GM12878 (cell line): ENCODE measurements at regions not wholly inside any gene's neighbourhood (a gene's known extent, or its start where the extent isn't known, plus 50 kb on each side); places are given as distances from the start of the nearest gene placed in this dataset.

Experiments
- ATAC-seq: fragments of 200-7000 bp; cut with Tn5 transposase; 3 replicates; pipeline ENCODE4 v1.9.1; 2020; ENCODE audit warnings: mild to moderate bottlenecking, moderate library complexity
- BruUV-seq: library from RNA; stranded (reverse); fragments of 400-500 nt; replicated peaks from 2 replicates; lab custom pipeline; 2021; lab: Mats Ljungman, UMichigan
- CTCF ChIA-PET: fragments of 300-600 bp; sonication (Branson Sonifier 250); formaldehyde crosslinking; extraction: SDS; loops from one replicate; lab custom pipeline; 2021; ENCODE audit warnings: inconsistent platforms; lab: Yijun Ruan, JAX
- POLR2A ChIA-PET: fragments of 350-600 bp; formaldehyde crosslinking; extraction: SDS; loops from one replicate; lab custom pipeline; 2021; ENCODE audit warnings: inconsistent platforms; lab: Charles Lee
- RAD21 ChIA-PET: fragments of 300-600 bp; sonication (Branson Sonifier 250); formaldehyde crosslinking; loops from one replicate; lab custom pipeline; 2023; ENCODE audit warnings: antibody characterized with exemption; ENCODE audit not compliant: unreplicated experiment; lab: Charles Lee
- SMC1A ChIA-PET: fragments of 300-600 bp; sonication (Branson Sonifier 250); formaldehyde crosslinking; loops from one replicate; lab custom pipeline; 2023; ENCODE audit not compliant: unreplicated experiment, uncharacterized antibody; lab: Charles Lee
- DNase-seq: peaks from one replicate; pipeline ENCODE4 v3.0.0-alpha.2; 2011; ENCODE audit warnings: low read depth, low spot score
- FAIRE-seq: peaks from 3 replicates; lab custom pipeline; 2011; peaks lifted over from hg19 to GRCh38; lab: Jason Lieb, UNC
- H2AFZ ChIP-seq: 2 replicates; pipeline ENCODE4 v1.6.0; 2011; ENCODE audit warnings: low read depth, low read length, control low read depth; ENCODE audit not compliant: control insufficient read depth
- H3K27ac ChIP-seq: 2 replicates; pipeline ENCODE4 v1.5.1; 2011; ENCODE audit warnings: control low read depth; ENCODE audit not compliant: control insufficient read depth, insufficient read depth
- H3K27me3 ChIP-seq, 2 experiments: replicated peaks in 1 of 2; 2 replicates each; pipeline versions ENCODE4 v1.6.0 to v1.6.1; 2011; ENCODE audit warnings: low read length in 1 of 2; ENCODE audit not compliant: control insufficient read depth in 2 of 2, insufficient read depth in 2 of 2
- H3K36me3 ChIP-seq, 2 experiments: 2 replicates each; pipeline ENCODE4 v1.5.1; 2011; ENCODE audit warnings: low read length in 1 of 2; ENCODE audit not compliant: control insufficient read depth in 2 of 2, insufficient read depth in 2 of 2
- H3K4me1 ChIP-seq: 2 replicates; pipeline ENCODE4 v1.6.1; 2011; ENCODE audit warnings: mild to moderate bottlenecking, low read length, moderate library complexity, mixed read lengths; ENCODE audit not compliant: control insufficient read depth, insufficient read depth
- H3K4me2 ChIP-seq: 2 replicates; pipeline ENCODE4 v1.6.0; 2011; ENCODE audit warnings: control low read depth; ENCODE audit not compliant: control insufficient read depth, insufficient read depth
- H3K4me3 ChIP-seq: fragments of 200-600 bp; sonication (generic); 2 replicates; pipeline ENCODE4 v1.5.1; 2016
- H3K79me2 ChIP-seq: 2 replicates; pipeline ENCODE4 v1.6.0; 2011; ENCODE audit warnings: low read length; ENCODE audit not compliant: control insufficient read depth, insufficient read depth
- H3K9ac ChIP-seq: 2 replicates; pipeline ENCODE4 v1.8.0; 2011; ENCODE audit warnings: low read length, control low read depth, mixed read lengths; ENCODE audit not compliant: control insufficient read depth, insufficient read depth
- H3K9me3 ChIP-seq: replicated peaks from 3 replicates; pipeline ENCODE4 v1.5.1; 2011; ENCODE audit warnings: mild to moderate bottlenecking, low read length; ENCODE audit not compliant: control insufficient read depth, insufficient read depth
- H4K20me1 ChIP-seq: 2 replicates; pipeline ENCODE4 v1.6.0; 2011; ENCODE audit not compliant: control insufficient read depth, insufficient read depth
- E2F8 ChIP-seq: fragments of 450-650 bp; IDR thresholded peaks from 2 replicates; pipeline ENCODE4 v1.6.1; 2018; ENCODE audit warnings: mild to moderate bottlenecking, low read depth, moderate library complexity; ENCODE audit not compliant: partially characterized antibody
- PKNOX1 ChIP-seq: fragments of 450-650 bp; IDR thresholded peaks from 2 replicates; pipeline ENCODE4 v1.6.1; 2016; ENCODE audit warnings: mild to moderate bottlenecking
- PML ChIP-seq: IDR thresholded peaks from 2 replicates; pipeline ENCODE4 v1.6.1; 2012; ENCODE audit warnings: low read length, inconsistent platforms
- POU2F2 ChIP-seq: IDR thresholded peaks from 3 replicates; pipeline ENCODE4 v1.6.1; 2011; ENCODE audit warnings: low read depth, mild to moderate bottlenecking, low read length, borderline replicate concordance
- RELA ChIP-seq: fragments of 450-650 bp; IDR thresholded peaks from 2 replicates; pipeline ENCODE4 v1.8.0; 2014; ENCODE audit warnings: borderline replicate concordance; ENCODE audit not compliant: partially characterized antibody
- SREBF2 ChIP-seq: IDR thresholded peaks from 2 replicates; pipeline ENCODE4 v1.6.1; 2012; ENCODE audit warnings: mild to moderate bottlenecking, low read length
- ZBED1 ChIP-seq: IDR thresholded peaks from 2 replicates; pipeline ENCODE4 v1.6.1; 2016; ENCODE audit warnings: borderline replicate concordance
- ZBTB40 ChIP-seq: fragments of 450-650 bp; IDR thresholded peaks from 2 replicates; pipeline ENCODE4 v1.6.1; 2016; ENCODE audit warnings: mild to moderate bottlenecking, moderate library complexity, borderline replicate concordance
- ZNF384 ChIP-seq: IDR thresholded peaks from 2 replicates; pipeline ENCODE4 v1.6.1; 2012; ENCODE audit warnings: low read depth, mild to moderate bottlenecking, low read length, improper control_type of control experiment, borderline replicate concordance
- WGBS: methylation state at CpG from one replicate; pipeline ENCODE4 v1.1.6; 2016; ENCODE audit warnings: low lambda C conversion rate; ENCODE audit not compliant: insufficient replicate concordance, insufficient coverage; ENCODE audit errors: missing lambda C conversion rate; 5-methylcytosine and 5-hydroxymethylcytosine counted together
- in situ Hi-C: fragments of 300-500 bp; cut with MboI; formaldehyde crosslinking; loops from 9 replicates; pipeline ENCODE4 v1.14.3; 2018; ENCODE audit warnings: mixed read lengths
- intact Hi-C: fragments of 100-400 bp; cut with micrococcal nuclease; formaldehyde crosslinking; loops from one replicate; pipeline ENCODE4 v1.14.2; 2022; ENCODE audit not compliant: unreplicated experiment
- TF ChIP-seq, protein P1 (sequence below): IDR thresholded peaks from 2 replicates; pipeline ENCODE4 v1.6.1; 2011; ENCODE audit warnings: low read depth, mild to moderate bottlenecking, low read length, moderate library complexity, borderline replicate concordance; ENCODE audit errors: extremely low read depth
- TF ChIP-seq, protein P2 (sequence below): fragments of 450-650 bp; IDR thresholded peaks from 2 replicates; pipeline ENCODE4 v1.6.1; 2016; ENCODE audit warnings: mild to moderate bottlenecking

GRCh38 chr14:77990337-77990736, 179.8 kb upstream of the NRXN3 start:
- H3K4me3 ChIP-seq: no peak overlapping the region
- POLR2A ChIA-PET: no interaction called here
- no peaks in the 10 kb centered on the region for H3K79me2 ChIP-seq
- no peaks in the 10 kb centered on the region for H3K4me1 ChIP-seq
- intact Hi-C loops (no loop called here), in situ Hi-C loops (no loop called here)
- RAD21 ChIA-PET: no interaction called here
- no TSS peak for BruUV-seq
- H3K36me3 ChIP-seq: no peaks in the 10 kb centered on the region
- SMC1A ChIA-PET: no interaction called here
- H3K9me3 ChIP-seq: no peaks in the 10 kb centered on the region
- H3K27ac ChIP-seq: no peak overlapping the region
- no peak overlapping the region for H3K9ac ChIP-seq
- H3K27me3 ChIP-seq: no peaks in the 10 kb centered on the region
- no peak for DNase-seq
- FAIRE-seq: no peak
- H3K4me2 ChIP-seq: no peak overlapping the region
- 59% methylated on average over 3 of the region's 3 CpGs for WGBS
- no peaks in the 10 kb centered on the region for H4K20me1 ChIP-seq
- CTCF ChIA-PET: no interaction called here
- ATAC-seq: no peak
- H2AFZ ChIP-seq: no peak overlapping the region
- TF ChIP-seq PML (no peak), POU2F2 (no peak), SREBF2 (no peak), PKNOX1 (no peak), RELA (no peak), ZBED1 (no peak), ZNF384 (no peak), E2F8 (no peak), ZBTB40 (no peak)
- TF ChIP-seq, protein P1, sequence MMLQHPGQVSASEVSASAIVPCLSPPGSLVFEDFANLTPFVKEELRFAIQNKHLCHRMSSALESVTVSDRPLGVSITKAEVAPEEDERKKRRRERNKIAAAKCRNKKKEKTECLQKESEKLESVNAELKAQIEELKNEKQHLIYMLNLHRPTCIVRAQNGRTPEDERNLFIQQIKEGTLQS: no peak
- TF ChIP-seq, protein P2, sequence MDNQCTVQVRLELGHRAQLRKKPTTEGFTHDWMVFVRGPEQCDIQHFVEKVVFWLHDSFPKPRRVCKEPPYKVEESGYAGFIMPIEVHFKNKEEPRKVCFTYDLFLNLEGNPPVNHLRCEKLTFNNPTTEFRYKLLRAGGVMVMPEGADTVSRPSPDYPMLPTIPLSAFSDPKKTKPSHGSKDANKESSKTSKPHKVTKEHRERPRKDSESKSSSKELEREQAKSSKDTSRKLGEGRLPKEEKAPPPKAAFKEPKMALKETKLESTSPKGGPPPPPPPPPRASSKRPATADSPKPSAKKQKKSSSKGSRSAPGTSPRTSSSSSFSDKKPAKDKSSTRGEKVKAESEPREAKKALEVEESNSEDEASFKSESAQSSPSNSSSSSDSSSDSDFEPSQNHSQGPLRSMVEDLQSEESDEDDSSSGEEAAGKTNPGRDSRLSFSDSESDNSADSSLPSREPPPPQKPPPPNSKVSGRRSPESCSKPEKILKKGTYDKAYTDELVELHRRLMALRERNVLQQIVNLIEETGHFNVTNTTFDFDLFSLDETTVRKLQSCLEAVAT: no peak
